HG03108 (cell line): ENCODE measurements at regions not wholly inside any gene's neighbourhood (a gene's known extent, or its start where the extent isn't known, plus 50 kb on each side); places are given as distances from the start of the nearest gene placed in this dataset.

Experiments used
- ATAC-seq: cut with Tn5 transposase; IDR thresholded peaks from one replicate; pipeline ENCODE4 v1.9.1; 2021; ENCODE audit warnings: moderate library complexity; ENCODE audit not compliant: unreplicated experiment

DNA sequence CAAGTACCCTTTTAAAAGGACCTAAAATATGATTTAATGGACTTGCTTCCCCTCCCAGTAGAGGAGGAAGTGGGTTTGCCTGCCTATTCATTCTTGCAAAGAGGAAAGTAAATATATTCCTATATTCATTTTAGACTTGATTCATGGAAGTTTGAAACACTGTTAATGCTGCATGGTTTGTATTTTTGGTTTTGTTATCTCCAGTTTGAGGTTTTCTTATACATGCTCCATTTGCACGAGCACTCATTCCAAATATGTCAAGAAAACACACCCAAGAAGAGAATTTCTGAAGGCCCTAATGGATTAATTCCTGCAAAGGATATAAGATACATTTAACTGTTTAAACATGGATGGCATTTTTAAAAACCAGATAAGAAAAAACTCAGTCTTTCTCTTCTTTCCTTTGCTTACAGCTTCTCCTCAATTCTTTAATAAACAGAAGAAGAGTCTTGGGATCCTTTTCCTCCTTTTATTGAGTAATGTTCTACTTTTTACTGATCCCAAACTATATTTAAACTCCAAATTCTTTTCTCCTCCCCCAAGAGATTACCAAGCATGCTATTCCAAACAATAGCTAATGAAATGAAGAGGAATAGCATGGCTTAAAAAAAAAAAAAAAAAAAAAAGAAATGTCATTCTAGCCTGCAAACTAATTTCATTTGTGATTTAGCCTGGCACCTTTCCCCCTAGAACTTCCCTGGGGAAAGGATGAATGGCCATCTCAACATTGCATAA, 54.6 kb upstream of the LDB2 start:
- ATAC-seq = no peak

DNA sequence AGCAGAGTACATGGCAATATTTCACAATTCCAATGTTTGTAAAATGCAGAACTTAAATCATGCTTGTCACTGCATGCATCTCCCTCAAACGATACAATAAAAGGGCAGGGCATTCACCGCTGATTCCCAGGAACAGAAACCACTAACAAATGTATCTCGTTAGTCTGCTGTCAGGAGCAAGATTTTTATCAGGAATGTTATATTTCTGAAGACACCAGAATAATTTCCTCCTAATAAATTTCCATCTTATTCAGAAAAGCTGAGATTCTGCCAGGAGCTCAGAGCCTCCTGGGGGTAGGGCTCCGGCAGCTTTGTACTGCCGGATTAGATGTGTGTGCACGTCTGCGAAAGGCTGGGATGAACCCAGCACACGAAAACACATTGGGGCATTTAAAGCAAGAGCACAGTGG, 54.0 kb upstream of the LDB2 start:
- ATAC-seq = no peak
